ENCODE measurements at regions not wholly inside any gene's neighbourhood (a gene's known extent, or its start where the extent isn't known, plus 50 kb on each side); places are given as distances from the start of the nearest gene placed in this dataset.

DNA sequence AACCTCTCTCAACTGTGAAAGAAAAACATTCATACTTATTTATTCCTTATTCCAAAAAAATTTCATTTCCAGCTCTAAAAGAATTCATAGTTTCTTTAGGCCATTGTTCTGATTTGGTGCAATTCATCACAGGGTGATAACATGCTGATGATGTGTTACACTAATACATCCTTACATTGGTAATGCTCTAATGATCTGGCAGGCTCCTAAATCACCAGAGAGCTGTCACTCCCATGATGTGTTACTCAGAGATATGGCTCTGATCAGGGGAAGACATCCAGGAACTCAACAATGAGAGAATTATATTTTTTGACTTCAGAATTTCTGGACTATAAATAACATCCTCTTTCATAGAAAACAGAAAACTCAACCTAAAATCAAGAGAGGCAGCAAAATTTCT lies 209.3 kb downstream of the CHD9NB start:
- ChIA-PET CTCF (no interaction called here), POLR2A (no interaction called here)
- TF ChIP-seq, protein P1, sequence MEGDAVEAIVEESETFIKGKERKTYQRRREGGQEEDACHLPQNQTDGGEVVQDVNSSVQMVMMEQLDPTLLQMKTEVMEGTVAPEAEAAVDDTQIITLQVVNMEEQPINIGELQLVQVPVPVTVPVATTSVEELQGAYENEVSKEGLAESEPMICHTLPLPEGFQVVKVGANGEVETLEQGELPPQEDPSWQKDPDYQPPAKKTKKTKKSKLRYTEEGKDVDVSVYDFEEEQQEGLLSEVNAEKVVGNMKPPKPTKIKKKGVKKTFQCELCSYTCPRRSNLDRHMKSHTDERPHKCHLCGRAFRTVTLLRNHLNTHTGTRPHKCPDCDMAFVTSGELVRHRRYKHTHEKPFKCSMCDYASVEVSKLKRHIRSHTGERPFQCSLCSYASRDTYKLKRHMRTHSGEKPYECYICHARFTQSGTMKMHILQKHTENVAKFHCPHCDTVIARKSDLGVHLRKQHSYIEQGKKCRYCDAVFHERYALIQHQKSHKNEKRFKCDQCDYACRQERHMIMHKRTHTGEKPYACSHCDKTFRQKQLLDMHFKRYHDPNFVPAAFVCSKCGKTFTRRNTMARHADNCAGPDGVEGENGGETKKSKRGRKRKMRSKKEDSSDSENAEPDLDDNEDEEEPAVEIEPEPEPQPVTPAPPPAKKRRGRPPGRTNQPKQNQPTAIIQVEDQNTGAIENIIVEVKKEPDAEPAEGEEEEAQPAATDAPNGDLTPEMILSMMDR (IDR thresholded peaks at IDR 0.05), result no peak
- H3K4me3 Mint-ChIP-seq, result no peak overlapping the region
- peaks cover 5% of the 10 kb centered on the region for H3K9me3 Mint-ChIP-seq
- no peaks in the 10 kb centered on the region for H3K36me3 ChIP-seq (ENCODE audit: insufficient read depth, low read length)
- no peak for ATAC-seq (ENCODE audit: poor library complexity)
- no peaks in the 10 kb centered on the region for H3K27me3 Mint-ChIP-seq
- H3K27ac Mint-ChIP-seq, result no peak overlapping the region
- no peaks in the 10 kb centered on the region for H3K4me1 Mint-ChIP-seq (ENCODE audit: low read depth)
- intact Hi-C loops (cut with DNase I, micrococcal nuclease), result no loop called here
- H3K4me3 ChIP-seq (ENCODE audit: low read length), result no peak overlapping the region
- no peak for DNase-seq
- no peaks in the 10 kb centered on the region for H3K9me3 ChIP-seq (ENCODE audit: control insufficient read depth in 1 of 2, insufficient read depth in 1 of 2, low read length in 2 of 2)
- H3K27me3 ChIP-seq (ENCODE audit: control insufficient read depth in 1 of 2, insufficient read depth in 2 of 2, low read length in 2 of 2), result no peaks in the 10 kb centered on the region
- no peaks in the 10 kb centered on the region for H3K4me1 ChIP-seq (ENCODE audit: insufficient read depth, low read length)
- no peak overlapping the region for H3K27ac ChIP-seq (ENCODE audit: low read depth in 1 of 2, low read length in 2 of 2)
- H3K36me3 Mint-ChIP-seq (ENCODE audit: low read depth), result no peaks in the 10 kb centered on the region

DNA sequence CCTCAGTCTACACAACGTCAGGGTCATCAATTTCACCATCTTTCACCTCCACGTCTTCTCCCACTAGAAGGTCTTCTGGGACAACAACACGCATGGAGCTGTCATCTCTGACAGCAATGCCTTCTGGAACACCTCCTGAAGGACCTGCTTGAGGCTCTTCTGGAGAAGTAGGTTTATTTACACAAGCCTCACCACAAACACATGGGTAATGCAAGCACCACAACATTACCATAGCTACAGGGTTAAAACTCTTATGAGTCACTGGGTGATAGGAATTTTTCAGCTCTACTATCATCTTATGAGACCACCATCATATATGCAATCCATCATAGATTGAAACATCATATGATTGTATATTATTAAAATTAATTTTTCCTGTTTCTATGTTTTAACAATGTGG lies 215.4 kb downstream of the CHD9NB start:
- Mint-ChIP-seq H3K27me3 (no peaks in the 10 kb centered on the region), H3K4me3 (no peak overlapping the region), H3K27ac (no peak overlapping the region), H3K36me3 (ENCODE audit: low read depth) (no peaks in the 10 kb centered on the region), H3K4me1 (ENCODE audit: low read depth) (no peaks in the 10 kb centered on the region), H3K9me3 (no peaks in the 10 kb centered on the region)
- Histone ChIP-seq H3K27ac (ENCODE audit: low read depth in 1 of 2, low read length in 2 of 2) (no peak overlapping the region), H3K9me3 (ENCODE audit: control insufficient read depth in 1 of 2, insufficient read depth in 1 of 2, low read length in 2 of 2) (no peaks in the 10 kb centered on the region), H3K4me1 (ENCODE audit: insufficient read depth, low read length) (no peaks in the 10 kb centered on the region), H3K4me3 (ENCODE audit: low read length) (no peak overlapping the region), H3K36me3 (ENCODE audit: insufficient read depth, low read length) (no peaks in the 10 kb centered on the region), H3K27me3 (ENCODE audit: control insufficient read depth in 1 of 2, insufficient read depth in 2 of 2, low read length in 2 of 2) (no peaks in the 10 kb centered on the region)
- TF ChIP-seq, protein P1 (IDR thresholded peaks at IDR 0.05), result no peak
- DNase-seq (no peak), ATAC-seq (ENCODE audit: poor library complexity) (no peak)
- ChIA-PET CTCF (no interaction called here), POLR2A (no interaction called here)
- intact Hi-C loops (cut with DNase I, micrococcal nuclease), result no loop called here

DNA sequence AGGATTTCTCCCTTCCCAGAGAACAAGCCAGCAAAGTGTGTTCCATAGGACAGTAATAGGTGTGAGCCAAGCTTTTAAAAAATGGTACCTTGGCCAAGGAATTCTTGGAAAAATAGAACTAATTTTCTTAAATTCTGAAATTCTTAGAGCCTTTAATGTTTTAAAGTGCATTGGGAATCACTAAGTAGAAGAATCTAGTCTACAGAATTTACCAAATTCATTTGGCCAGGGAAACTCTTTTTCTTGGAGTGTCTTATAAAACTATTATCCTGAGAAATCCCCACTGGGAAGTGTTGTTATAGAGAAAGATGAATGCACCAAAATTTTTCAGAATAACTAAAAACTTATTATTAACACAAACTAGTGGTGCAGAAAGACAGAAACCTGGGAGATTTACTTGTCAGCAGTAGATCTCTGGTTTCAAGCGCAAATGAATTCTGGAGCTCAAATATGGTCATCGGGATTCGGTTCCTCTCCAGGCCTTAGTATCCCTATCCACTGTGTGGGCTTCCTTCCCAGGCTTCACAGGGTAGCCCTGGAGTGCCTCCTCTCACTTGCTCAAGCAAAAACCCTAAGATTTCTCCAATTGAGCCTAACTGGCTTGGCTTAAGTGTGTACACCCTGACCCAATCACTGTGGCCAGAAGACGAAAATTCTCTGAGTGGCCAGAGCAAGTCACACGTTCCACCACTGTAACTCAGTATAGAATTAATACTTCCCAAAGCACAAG lies 217.8 kb downstream of the CHD9NB start:
- Histone ChIP-seq H3K27ac (ENCODE audit: low read depth in 1 of 2, low read length in 2 of 2) (no peak overlapping the region), H3K9me3 (ENCODE audit: control insufficient read depth in 1 of 2, insufficient read depth in 1 of 2, low read length in 2 of 2) (no peaks in the 10 kb centered on the region), H3K27me3 (ENCODE audit: control insufficient read depth in 1 of 2, insufficient read depth in 2 of 2, low read length in 2 of 2) (no peaks in the 10 kb centered on the region), H3K4me1 (ENCODE audit: insufficient read depth, low read length) (no peaks in the 10 kb centered on the region), H3K36me3 (ENCODE audit: insufficient read depth, low read length) (no peaks in the 10 kb centered on the region), H3K4me3 (ENCODE audit: low read length) (no peak overlapping the region)
- TF ChIP-seq, protein P1 (IDR thresholded peaks at IDR 0.05), result no peak
- Mint-ChIP-seq H3K9me3 (peaks cover 3% of the 10 kb centered on the region), H3K36me3 (ENCODE audit: low read depth) (no peaks in the 10 kb centered on the region), H3K4me3 (no peak overlapping the region), H3K4me1 (ENCODE audit: low read depth) (no peaks in the 10 kb centered on the region), H3K27me3 (peaks cover 5% of the 10 kb centered on the region), H3K27ac (no peak overlapping the region)
- intact Hi-C loops (cut with DNase I, micrococcal nuclease), result no loop called here
- ATAC-seq (ENCODE audit: poor library complexity), result no peak
- ChIA-PET CTCF (no interaction called here), POLR2A (no interaction called here)
- DNase-seq, result no peak

All from CD4-positive, alpha-beta T cell (primary cell).